ENCODE measurements at regions not wholly inside any gene's neighbourhood (a gene's known extent, or its start where the extent isn't known, plus 50 kb on each side); places are given as distances from the start of the nearest gene placed in this dataset.
"Not testable (repeated sequence)": the region's sequence is repeated elsewhere in the genome, so short reads cannot be mapped to it uniquely, and the experiment has no call there.

DNA sequence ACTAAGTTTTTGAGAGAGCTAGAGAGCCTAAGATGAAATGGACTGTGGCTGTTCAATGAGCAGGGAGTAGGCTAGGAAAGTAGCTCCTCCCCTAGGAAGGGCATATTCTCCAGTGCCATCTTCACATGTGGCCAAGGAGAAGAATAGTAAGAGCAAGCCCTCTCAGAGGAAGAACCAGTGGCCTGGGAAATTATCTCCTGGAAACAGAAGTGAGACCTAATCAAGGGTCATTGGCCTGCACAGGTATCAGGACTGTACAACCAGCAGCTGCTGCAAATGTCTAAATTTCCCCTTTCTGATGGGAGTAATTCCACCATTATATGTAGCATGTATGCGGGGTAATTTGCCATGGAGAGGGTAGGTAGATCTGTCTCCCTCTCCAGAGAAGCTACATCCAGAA lies 334.8 kb upstream of the RASGEF1B start:
- no peak for DNase-seq

DNA sequence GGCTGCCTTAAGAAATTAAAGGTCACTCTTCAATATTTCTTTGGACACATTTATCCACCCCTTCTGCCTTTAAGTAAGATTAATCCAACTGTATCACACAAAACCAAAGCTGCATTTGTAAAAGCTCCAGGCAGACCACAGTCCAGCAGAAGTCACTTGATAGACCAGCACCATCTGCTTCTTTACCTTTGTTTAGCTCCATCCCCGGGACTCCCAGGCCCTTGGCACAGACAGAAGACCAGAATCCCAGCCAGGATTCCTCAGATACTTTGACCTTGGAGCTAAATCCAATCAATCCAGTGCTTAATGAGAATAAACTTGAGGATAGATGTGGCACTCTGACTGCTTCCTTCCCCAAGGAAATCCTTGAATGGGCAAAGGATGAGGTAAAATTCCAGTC lies 333.1 kb upstream of the RASGEF1B start:
- no peak for DNase-seq

DNA sequence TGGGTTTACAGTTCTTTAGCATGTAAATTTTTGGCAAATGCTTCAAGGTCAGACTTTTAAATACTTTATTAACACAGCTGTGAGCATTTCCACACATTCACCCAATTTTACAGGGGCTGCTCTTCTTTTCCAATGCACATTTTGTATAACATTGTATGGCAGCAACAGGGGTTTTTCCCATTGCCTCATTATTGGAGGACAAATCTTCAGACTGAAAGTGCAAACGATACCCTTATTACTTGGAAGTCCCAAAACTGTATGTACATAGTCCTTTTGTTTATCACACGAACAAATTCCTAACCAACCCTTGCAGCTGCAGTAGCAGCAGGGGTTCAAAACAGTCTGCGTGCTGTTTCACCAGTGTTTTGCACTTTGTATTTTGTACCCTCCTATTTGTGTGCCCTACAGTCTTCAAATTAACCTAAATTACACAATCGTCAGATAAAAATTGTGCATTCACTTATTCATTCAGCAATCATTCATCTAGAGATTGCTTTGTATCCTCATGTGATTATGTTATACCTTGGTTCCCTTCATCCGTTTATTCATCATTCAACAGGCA lies 330.7 kb upstream of the RASGEF1B start:
- DNase-seq: no peak

DNA sequence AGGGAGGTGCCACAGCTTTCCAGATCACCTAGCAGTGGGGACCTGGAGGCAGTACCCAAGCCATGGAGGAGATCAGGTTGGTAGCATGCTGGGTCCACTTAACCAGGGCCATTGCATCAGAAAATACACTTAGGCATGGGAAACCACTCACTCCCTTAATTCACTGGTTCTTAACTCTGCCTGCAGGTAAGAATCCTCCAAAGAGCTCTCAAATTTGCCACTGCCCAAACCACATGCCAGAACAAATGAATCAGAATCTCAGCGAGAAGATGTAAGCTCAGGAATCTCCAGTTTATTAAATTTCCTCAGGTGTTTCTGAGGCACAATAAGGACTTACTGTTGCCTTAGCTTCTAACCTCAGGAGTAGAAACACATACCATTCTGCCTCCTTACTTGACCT lies 327.7 kb upstream of the RASGEF1B start:
- DNase-seq: no peak

DNA sequence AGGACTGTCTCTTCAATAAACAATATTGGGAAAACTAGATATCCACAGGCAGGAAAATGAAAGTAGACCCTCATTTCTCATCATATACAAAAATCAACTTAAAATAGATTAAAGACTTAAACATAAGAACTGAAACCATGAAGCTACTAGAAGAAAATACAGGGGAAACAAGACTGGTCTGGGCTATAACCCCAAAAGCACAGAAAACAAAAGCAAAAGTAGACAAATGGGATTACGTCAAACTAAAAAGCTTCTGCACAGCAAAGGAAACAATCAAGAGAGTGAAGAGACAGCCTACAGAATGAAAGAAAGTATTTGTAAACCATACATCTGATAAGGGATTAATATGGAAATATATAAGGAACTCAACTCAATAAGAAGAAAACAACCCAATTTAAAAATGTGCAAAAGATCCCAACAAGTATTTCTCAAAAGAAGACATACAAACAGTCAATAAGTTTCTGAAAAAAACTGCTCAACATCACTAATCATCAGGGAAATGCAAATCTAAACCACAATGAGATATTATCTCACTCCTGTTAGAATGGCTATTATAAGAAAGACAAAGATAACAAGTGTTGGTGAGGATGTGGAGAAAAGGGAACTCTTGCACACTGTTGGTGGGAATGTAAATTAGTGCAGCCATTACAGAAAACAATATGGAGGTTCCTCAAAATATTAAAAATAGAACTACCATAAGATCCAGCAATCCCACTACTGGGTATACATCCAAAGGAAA lies 325.3 kb upstream of the RASGEF1B start:
- DNase-seq: no peak

DNA sequence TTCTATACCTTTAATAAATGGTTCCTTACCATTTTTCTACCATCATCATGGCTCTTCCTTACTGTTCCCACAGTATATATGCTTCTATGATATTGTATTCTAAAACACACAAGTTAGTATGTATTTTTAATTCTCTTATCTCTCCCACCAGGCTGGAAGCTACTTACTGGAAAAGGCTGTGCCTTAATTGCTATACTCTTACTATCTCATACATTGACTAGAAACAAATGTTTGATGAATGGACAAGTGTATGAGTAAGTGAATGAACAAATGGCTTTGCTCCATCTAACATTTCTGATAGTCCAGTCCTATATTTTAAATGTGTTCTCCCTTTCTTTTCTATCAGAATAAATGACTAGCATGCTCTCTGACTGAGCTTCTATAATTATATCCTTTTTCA lies 320.8 kb upstream of the RASGEF1B start:
- DNase-seq: no peak

DNA sequence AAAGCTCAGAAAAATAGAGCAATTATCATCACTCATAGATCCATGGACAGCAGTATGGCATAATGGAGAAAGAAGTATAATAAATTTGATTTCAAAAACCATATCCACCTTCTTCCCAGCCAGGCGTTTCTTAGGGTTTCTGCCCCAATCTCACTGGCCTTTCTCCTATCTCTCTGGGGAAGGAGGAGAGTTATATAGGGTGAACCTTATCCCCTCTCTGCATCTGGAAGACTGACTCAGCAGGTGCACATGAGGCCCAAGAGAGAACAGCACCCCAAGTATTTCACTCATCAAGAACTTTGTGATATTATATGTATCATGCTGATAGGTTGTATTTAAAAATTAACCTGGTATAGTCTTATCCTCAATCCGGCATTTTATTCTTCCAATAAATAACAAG lies 318.8 kb upstream of the RASGEF1B start:
- no peak for DNase-seq

DNA sequence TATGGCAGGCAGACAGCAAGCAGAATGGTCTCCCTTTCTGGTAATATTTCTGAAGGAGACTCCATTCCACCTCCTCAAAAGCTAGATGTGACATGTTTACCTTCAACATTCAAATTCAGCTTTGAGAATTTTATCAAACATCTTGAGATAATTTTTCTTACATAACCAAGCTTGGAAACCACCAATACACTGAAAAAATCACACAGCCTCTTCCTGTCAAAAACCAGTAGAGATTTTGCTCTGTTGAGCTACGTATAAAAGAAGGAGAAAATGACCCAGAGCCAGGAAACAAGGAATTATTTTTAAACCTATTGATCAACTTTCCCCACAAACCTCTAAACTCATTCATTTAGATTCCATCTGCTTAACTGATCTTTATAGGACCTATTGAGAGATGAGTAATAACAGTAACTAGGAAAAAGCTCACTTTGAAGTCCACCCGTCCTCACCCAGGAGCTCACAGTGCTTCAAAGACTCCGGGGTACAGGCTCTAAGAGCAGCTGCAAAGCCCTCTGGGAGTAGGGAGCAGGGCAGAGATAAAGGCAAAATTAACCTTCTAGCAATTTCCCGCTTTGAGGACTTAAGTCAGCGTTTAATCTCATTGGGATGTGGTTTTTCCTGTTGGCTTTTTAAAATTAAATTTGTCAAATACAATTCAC lies 318.2 kb upstream of the RASGEF1B start:
- no peak for DNase-seq

DNA sequence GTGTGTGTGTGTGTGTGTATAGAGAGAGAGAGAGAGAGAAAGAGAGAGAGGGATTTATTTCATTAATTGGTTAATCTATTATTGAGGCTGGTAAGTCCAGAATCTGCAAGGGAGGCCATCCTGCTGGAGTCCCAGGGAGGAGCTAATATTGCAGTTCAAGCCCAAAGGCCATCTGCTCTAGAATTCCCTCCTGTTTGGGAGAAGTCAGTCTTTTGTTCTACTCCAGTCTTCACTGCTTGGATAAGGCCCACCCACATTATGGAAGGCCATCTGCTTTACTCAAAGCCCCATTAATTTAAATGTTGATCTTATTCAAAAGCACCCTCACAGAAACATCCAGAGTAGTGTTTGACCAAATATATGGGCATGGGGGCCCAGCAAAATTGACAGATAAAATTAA lies 317.5 kb upstream of the RASGEF1B start:
- no peak for DNase-seq

DNA sequence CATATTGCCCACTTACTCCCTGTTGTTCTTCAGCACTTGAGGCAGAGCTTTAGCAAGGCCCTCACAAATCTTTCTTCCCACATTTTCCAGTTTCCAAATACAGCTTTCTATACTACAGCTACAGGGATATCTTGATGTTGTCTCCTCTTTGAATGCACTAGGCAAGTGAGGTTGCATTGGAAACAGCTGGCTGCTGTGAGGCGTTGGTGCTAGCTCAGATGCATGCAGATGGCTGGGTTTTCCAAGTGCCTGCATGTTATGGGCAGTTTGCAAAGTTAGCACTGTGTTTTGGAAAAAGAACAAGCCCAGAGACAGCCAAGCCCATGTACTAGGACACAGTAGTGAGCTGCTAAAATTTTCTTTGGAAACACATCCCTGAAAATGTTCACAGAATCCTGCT lies 315.1 kb upstream of the RASGEF1B start:
- DNase-seq: no peak

DNA sequence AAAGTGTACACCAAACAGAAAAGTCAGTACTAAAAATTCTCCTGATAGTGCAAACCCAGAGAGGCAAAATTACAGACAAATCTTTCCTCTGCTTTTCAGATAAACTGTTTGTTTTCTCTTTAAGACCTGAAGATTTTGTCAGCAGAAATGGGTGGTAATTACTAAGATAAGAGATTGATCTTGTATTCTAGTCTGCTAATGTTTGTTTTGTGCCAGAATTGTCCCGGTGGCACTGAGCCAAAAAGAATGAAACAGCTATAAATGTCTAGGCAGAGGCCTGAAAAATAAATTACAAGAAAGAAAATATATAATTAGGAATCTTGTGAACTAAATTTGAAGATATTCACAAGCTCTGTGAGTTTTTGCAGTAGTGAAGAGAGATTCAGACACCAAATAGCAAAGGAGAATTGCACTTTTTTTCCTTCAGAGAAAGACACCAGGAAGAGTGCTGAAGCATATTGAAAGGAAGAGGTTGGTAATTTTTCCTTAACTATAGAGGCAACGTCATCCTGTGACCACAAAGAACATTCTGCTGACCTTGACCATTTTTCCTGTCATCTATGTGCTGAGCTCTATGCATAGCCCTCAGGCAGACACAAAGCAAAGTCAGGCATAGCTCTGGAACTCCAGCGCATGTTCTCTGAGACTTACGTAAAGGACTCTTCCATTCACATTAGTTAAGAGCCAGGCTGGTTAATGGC lies 314.5 kb upstream of the RASGEF1B start:
- DNase-seq: peak; percentile 92

DNA sequence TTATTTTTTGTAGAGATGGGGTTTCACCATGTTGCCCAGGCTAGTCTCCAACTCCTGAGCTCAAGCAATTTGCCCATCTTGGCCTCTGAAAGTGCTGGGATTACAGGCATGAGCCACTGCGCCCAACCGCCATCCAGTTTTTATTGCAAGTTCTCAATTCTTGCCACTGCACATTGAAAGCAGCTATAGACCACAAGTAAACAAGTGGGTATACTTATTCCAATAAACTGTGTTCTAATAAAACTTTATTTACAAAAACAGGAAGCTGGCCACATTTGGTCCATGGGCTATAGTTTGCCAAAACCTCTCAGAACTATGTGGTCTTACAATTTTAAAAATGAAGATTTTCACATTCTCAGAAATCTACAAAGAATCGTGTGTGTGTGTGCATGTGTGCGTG lies 313.6 kb upstream of the RASGEF1B start:
- peak; percentile 29 for DNase-seq

DNA sequence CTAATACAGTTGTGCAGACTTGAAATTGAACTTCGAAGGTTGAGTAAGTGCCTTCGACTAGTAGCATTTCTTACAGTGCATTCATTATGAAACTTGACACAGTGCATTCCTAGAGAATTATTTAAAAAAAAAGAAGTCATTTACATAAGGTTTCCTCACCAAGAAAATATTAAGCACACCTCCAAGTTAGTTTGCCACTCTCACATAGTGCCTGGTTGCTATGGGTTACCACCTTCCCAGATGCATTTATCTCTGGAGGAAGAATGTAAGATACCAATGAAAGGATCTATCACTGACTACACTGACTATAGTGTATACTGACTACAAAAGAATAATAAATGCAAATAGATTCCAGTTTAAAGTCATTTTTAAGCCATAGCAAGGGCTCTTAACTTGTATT lies 311.9 kb upstream of the RASGEF1B start:
- DNase-seq: no peak

DNA sequence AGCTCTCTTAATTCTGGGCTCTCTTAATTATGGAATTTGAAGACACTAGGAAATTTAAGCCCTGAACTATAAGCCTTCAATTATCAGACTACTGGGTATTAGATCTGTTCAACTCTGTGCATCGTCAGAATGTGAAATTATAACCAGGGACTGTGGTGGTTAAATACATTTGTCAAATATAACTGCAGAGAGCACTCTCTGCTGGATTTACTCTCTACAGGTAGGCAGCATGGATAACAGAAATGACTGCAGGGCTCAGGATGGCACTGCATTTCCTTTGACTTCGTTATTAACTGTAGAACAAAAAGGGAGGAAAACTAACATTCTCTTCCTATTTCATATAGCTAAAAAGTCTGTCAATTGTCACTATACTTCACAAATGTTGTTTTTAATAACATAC lies 310.1 kb upstream of the RASGEF1B start:
- DNase-seq: no peak

DNA sequence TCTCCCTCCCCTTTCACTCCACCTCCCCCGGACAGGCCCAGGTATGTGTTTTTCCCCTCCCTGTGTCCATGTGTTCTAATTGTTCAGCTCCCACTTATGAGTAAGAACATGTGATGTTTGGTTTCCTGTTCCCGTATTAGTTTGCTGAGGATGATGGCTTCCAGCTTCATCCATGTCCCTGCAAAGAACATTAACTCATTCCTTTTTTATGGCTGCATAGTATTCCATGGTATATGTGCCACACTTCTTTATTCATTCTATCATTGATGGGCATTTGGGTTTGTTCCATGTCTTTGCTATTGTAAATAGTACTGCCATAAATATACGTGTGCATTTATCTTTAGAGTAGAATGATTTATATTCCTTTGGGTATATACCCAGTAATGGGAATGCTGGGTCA lies 306.0 kb upstream of the RASGEF1B start:
- DNase-seq: not testable (repeated sequence)

DNA sequence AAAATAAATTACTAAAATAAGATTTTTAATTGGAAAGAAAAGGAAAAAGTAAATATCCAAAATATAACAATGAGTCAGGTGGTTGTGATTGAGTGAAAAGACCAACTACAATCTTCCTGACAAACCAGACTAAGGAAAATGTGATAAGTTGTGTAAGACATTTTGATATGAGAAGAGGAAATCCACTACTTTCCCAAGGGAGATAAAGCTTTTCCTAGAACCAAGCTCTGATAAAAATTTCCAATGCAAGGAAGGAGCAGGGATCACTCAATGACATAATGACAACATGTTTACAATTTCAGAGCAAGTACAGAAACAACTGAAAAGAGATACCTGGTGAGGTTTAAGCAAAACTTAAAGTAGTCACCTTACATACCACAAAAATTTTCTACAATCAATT lies 305.1 kb upstream of the RASGEF1B start:
- no peak for DNase-seq

DNA sequence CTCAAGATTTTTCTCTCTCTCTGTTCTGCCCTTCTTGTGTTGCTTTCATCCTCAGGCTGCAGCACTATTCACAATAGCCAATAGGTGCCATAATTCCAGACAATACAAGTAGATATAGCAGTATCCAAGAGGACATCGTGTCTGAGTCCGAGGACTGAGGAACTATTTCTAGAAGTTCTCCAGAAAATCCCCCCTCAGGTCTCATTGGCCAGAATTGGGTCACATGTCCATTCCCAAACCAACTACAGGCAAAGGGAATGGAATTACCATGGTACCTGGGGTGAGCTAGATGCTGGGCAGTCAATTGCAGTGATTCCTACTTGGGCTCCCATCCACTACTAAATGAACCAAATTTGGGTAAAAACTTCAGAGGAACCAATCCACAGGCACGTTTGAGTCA lies 301.9 kb upstream of the RASGEF1B start:
- DNase-seq: no peak

DNA sequence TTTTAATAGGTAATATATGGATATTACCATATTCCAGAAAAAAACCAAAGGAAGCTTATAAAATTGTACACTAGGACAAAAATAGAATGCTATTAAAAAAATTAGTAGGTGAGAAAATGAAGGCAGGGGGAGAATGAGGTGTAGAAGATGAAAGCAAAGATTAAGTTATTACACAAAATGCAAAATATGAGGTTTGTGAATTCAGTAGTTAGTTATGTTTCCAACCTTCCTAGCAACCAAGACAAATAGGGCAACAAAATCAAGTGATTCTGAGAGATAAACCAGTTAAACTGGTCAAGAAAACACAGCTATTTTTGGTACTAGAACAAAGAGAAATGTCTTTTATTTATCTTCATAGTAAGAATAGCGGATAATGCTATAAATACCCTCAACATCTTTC lies 300.0 kb upstream of the RASGEF1B start:
- DNase-seq: no peak

DNA sequence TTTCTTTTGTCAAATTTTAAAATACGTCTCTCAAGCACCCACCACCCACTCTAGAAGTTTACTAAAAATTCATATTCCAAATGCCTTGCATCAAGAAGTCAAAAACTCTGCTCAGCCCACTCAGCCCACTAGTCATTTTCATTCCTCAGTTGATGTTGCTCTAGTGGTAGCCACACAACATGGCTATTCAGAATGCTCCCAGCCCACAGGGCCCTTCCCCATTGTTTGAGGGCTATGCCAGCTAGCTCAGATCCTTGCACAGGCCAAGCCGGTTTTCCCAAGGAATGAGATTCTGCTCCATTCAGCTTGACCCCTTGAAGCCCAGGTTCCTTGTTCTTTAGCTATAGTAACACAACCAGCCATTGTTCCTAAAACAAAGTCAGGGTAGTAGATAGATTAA lies 297.5 kb upstream of the RASGEF1B start:
- no peak for DNase-seq

DNA sequence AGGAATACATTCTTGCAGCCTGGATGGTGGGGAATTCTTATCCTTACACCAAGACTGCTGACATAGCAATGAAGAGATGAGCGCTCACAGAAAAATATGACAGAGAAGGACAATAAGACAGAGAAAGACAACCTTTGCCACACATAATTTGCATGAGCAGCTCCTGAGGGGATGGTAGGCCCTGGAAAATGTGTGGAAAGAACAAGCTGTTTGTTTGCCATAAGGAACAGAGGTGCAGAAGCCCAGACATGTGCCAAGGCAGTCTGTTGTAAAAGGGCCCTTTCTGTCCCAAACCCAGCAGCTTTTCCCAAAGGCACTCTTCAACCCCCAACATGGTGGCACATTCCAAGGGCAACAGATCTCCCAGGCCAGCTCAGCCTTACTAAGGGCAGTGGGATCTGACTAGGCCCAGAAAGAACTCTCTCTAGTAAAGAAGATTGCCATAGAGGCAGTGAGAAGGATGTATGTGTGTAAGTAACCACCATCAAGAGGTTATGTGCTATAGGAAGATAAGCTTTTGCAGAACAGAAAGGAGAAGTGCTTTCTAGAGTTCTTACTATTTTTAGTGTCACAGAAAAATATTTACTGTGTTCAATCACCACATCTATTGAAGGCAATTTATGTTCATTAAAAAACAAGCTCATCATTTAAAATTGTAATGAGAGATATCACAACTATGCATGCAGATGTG lies 287.0 kb upstream of the RASGEF1B start:
- DNase-seq: no peak

DNA sequence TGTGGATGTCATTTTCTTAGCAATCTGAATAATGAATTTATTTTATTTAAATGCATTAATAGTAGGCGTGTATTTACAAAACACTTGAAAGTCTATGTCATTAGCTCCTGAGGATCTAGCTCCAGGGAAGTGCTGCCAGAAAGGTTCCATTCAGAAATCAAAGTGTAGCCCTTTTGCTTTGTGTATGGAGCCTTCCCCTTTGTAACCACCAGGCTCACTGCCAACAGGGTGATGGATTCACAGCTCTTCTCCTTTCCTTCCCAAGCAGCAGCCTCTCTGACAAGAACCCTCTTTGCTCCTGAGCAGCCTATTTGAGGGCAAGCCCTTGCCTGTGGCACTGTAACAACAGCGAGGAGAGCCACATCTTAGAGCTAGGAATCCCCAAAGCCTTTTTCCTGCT lies 286.0 kb upstream of the RASGEF1B start:
- no peak for DNase-seq

DNA sequence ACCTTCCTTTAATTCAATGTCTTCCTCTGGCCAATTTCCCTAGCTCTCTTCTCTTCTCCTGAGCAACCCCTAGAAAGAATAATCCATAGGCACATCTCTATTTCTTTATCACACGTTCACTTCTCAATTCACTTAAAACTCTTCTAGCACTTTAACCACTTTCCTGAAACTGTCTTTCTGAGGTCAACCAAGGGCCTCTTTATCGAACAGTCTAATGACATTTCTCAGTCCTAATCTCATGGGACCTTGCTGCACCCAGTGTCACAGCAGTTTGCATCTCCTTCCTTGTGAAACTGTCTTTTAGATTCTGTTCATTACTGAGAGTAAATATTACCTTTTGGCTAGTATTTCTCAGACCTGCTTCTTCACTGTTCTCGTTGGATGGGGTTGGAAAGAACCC lies 285.3 kb upstream of the RASGEF1B start:
- DNase-seq: no peak

DNA sequence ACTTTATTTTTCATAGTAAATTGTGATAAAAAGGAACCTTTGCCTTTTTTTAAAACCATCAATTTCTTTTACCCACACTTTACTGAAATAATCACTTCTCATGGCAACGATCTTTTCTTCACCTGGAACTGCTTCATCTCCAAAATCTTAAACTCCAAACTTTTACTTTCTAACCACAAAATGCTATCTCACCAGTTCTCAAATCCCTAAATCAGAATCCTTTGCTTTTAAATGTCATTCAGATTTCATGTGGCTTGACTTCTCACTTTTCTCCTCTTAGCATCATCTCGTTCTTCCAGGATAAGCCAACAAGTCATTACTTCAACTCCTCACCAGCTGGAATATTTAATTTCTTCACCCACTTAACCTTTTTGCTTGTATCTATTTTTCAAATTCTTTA lies 284.3 kb upstream of the RASGEF1B start:
- no peak for DNase-seq
